HG02852 (cell line): ENCODE measurements at regions not wholly inside any gene's neighbourhood (a gene's known extent, or its start where the extent isn't known, plus 50 kb on each side); places are given as distances from the start of the nearest gene placed in this dataset.

Experiments used
- ATAC-seq: cut with Tn5 transposase; IDR thresholded peaks from one replicate; pipeline ENCODE4 v1.9.1; 2021; ENCODE audit warnings: mild to moderate bottlenecking, moderate library complexity; ENCODE audit not compliant: unreplicated experiment

DNA sequence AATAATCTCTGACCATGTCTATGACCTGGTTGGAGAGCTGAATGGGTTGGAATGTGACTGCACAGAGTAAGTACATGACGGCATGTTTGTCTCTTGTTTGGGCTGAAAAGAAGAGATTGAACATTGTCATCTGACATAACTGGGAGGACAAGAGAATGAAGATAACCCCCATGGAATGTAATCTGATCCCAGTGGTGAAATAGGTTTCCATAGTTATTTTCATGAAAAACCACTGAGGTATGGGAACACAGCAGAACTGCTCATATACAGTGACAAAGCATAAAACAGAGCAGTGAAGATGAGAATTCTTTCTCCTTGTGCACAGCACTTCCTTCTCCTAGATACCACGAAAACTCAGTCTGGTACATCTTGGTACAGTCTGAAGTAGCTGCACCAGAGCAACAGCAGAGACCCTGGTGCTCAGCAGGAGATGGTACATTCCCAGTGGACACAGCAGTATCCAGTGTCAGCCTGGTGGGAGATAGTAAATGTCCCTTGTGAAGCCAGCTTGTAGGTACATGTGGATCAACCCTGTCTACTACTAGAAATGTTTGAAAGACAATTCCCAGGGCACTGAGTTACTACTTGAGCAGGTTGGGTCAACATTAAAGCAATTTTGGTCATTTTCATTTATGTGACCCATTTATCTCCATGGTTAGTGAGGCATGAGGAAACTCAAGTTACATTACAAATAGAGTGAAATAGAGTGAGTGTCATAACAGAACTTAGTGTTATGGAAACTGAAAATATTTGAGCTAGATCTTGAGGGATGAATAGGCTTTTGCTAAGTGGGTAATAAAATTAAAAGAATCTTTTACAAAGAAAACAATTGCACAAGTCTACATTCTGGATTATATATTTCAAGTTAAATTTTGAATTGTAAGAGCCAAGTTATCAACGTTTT is 178.3 kb downstream of the SUCNR1 start:
- peak; percentile 75 for ATAC-seq

DNA sequence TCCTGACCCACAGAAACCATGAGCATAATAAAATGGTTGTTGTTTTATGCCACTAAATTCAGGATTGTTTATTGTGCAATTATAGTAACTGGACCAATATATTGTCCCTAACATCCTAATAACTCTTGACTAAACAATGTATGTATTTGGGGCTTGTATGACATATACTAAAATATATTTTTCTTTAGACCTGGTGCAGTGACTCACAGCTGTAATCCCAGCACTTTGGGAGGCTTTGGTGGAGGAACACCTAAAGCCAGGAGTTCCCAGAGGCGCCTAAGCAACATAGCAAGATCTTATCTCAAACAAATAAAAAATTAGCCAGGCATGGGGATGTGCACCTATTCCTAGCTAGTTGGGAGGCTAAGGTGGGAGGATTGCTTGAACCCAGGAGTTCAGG is 180.4 kb downstream of the SUCNR1 start:
- no peak for ATAC-seq

DNA sequence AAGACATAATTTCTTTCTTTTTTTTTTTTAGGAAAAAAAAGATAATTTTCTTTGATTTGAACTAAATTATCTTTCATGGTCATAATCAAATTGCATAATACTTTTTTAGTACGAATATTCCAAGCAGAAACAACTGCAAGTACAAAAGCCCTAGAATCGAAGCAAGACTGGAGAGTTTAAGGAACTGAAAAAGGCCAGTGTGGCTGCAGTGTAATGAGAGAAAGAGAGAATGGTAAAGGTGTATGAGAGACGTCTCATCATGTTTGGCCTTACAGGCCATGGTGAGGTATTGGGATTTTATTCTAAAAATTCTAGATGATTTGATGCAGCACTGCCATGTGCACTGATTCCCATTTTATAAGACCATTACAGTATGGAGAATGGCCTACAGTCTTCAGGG is 180.9 kb downstream of the SUCNR1 start:
- ATAC-seq, result peak; percentile 71

DNA sequence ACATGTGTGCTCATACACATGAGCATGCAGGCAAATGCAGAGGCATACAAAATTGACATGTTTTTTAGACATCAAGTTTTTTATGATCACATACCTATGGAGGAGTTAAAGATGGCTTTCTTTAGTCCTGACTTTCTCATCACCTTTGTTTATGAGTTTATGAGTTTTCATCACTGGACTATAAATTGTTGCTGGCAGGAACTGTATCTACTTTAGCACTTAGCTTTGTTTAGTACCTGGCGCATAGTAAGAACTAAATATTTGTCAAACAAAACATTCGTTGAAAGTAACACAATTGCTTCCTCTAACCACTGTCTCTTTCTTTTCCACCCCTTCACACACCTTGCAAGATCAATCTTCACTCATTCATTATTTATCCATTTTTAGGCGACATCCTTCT is 182.6 kb downstream of the SUCNR1 start:
- no peak for ATAC-seq

DNA sequence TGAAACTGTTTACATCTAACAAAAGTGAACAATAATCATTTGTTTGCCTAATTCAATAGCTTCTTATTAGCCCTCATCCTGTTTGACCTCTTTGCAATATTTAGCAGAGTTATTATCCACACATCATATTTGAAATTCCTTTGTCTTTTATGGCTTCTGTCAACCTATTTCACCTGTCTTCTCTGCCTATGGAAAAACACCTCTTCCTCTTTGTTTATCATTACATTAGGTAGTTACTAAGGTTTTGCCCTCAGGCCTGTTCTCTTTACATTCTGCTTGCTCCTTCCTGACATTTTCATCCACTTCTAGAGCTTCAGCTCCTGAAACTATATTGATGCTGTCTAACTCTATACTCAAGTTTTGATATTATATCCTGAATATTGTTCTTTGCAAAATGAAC is 183.0 kb downstream of the SUCNR1 start:
- no peak for ATAC-seq

DNA sequence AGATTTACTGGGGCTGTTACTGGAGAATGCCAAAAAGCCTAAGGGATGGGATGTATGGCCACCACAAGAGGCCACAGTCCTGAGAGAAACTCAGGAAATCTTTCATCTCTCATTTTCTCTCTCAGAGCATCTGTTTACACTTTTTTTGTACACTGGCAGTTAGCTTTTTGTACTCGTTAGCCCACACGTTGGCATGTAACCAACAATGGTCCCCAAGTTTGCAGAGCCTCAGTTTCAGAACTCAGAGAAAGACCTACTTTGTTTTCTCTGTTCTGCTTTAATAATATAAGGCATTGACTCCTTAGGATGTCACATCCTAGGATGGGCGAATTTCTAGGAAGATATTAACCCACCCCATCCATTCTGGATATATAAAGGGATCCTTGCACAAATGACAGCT is 183.5 kb downstream of the SUCNR1 start:
- ATAC-seq, result no peak

DNA sequence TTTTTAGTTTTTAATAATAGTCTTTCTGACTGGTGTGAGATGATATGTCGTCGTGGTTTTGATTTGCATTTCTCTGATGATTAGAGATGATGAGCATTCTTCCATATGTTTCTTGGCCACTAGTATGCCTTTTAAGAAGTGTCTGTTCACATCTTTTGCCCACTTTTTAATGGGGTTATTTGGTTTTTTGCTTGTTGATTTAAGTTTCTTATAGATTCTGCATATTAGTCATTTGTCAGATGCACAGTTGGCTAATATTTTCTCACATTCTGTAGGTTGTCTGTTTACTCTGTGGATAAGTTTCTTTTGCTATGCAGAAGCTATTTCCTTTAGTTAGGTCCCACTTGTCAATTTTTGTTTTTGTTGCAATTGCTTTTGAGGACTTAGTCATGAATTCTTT is 185.4 kb downstream of the SUCNR1 start:
- no peak for ATAC-seq

DNA sequence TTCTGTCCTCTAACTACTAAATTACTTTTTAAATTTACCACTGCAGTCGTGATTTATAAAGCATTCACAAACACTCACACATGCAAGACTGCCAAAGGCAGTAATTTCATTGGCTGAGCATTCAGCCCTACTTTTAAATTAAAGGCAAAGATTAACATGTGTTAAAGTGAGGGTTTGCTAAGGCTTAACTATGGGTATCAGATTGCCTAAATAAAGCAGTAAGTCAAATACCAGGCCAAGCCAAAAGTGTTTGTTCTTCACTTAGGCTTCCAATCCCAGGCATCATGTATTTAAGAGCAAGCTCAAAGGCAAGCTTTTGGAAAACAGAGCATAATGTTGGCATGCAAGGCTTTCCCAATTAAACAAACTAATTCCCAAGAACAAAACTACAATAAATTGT is 187.3 kb downstream of the SUCNR1 start:
- ATAC-seq, result no peak

DNA sequence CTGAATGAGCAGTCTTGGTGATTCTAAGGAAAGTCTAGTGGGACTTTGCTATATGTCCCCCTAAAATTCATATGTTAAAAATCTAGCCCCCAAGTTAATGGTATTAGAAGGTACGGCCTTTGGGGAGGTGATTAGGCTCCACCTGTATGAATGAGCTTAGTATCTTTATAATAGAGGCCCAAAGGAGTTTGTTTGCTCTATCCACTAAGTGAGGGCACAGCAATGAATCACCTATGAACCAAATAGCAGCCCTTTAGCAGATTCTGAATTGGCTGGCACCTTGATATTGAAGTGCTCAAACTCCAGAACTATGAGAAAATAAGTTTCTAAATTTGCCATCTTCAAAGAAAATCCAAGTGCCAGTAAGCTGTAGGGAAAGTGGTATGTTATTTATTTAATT is 187.9 kb downstream of the SUCNR1 start:
- ATAC-seq, result no peak

DNA sequence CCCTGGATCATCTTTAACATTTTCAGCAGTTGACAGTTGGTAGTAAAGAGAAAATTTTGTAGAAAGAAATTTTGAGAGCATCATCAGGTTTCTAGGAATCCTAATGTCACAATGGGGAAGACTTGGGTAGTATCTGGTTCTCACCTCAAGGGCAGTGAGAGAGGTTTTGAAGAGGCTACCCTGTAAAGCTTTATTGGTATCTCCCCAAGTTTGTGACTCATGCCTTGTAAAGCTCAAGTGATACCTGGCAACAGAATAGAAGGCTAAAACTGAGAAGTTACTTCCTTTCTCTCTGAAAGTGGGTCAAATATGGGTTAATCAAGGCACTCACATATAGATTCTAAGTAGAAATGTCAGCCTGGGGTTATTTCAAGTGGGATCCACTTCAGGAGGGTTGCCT is 196.4 kb downstream of the SUCNR1 start:
- ATAC-seq, result no peak

DNA sequence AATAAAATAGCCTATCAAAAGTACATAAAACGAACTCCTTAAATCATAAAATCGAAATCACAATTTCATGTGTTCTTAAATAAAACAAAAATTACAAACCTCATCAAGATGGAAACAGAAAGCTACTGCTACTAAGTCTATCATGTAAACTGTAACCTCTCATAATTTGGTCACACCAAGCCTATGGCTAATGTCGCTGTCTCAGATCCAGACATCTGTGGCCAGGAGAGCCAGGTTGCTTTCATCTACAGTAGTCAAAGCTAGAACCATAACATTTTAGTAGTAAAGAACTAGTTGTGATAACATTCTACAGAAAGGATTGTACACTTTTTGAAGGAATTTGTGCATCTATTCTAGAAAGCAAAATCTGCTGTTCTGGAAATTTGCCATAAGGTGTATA is 197.4 kb upstream of the MBNL1 start:
- no peak for ATAC-seq

DNA sequence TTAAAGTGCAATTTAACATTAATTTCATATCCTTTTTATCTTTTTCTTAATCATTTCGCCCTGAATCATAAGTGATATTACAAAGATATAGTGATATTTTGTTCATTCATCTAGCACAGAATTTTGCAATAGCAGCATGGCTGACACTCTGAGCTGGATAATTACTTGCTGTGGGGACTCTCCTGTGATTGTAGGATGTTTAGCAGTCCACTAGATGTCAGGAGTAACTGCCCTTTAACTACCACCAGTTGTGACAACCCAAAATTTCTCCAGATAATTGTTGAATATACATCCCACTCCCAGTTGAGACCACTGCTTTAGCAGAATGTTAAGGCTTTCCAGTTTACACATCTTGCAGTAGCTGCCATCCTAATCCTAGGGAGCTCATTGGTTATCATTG is 196.8 kb upstream of the MBNL1 start:
- ATAC-seq, result no peak

DNA sequence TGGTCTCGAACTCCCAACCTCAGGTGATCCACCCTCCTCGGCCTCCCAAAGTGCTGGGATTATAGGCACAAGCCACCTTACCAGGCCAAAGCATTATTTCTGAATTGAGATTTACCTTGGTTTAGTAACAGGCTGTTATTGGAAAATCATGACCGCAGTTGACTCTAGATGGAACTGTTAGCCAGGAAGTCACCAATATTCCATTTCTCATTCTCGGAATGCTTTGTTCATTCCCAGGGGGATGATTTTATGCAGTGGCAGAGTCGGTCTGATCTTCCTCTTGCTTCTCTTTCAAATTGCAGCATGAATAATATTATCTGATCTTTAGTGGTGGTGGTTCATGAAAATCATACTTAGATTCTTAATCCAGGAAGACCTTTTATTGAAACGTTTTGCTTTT is 195.5 kb upstream of the MBNL1 start:
- ATAC-seq, result no peak

DNA sequence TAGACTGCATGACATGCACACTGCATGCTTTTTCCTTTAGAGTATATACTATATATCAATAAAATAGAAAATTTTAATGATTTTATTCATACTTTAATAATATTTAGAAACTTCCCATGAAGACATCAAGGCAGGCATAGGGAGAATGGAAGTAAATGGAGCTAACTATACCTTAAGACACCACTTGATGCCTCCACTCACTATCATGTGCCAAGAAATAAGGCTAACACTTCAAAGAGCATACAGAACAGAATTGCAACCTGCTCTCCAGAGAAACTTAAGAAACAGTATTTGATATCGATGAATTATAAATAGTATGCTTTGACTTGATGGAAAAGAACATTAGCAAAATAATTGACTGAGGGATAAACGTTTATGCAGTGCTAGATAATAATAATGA is 192.6 kb upstream of the MBNL1 start:
- ATAC-seq, result no peak

DNA sequence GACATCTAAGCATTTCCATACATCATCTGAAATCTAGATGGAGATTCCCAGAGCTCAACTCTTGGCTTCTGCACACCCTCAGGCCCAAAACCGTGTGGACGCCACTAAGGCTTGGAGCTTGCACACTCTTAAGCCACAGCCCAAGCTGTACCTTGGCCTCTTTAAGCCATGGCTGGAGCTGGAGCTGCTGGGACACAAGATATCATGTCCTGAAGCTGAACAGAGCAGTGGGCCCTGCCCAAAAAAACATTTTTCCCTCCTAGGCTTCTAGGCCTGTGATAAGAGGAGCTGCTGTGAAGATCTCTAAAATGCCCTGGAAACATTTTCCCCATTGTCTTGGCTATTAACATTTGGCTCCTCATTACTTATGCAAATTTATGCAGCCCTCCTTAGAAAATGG is 188.7 kb upstream of the MBNL1 start:
- no peak for ATAC-seq

DNA sequence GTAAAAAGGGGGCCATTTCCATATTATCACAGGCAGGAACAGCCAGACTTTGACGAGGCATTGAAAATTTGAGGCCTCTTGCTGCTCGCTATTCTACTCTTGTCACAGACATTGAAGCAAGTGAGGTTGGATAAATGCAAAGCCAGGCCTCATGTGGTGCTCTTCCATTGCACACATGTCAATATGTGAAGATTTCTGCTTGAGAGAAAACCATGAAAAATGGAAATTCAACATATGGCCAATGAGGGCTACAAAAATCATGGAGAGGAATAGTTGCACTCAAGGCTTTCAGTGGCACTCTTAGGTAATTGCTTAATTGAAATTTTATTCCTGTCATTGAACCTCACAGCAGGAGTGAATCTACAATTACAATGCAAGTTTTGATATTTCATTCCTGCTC is 185.6 kb upstream of the MBNL1 start:
- ATAC-seq, result no peak

DNA sequence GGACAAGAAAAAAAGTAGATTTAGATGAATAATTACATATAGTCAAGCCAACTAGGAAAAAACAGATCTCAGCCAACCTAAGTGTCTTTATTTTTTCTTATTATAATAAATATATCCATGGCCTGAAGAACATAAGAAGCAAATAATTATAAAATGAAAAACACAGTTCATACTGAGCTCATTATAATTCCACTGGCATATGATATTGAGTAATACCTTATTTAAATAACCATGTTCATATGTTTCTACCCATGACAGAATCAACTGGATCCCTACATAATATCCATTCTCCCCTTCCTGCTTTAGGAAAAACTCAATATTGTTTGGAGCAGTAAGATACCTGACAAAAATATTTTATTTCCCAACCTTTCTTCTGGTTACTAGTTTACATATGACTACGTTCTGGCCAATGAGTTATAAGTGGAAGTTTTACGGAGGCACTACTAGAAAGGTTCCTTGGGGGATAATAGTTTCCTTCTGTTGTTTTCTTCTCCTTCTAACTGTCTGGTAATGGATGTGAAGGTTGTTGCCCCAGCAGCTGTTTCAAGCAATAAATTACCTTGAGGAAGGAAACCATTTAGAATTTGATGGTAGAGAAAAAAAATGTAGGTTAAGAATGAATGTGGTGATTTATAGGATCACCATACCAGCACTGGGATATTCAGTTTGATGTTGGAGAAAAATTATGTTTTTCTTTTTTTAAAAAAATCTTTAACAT is 184.1 kb upstream of the MBNL1 start:
- ATAC-seq, result no peak

DNA sequence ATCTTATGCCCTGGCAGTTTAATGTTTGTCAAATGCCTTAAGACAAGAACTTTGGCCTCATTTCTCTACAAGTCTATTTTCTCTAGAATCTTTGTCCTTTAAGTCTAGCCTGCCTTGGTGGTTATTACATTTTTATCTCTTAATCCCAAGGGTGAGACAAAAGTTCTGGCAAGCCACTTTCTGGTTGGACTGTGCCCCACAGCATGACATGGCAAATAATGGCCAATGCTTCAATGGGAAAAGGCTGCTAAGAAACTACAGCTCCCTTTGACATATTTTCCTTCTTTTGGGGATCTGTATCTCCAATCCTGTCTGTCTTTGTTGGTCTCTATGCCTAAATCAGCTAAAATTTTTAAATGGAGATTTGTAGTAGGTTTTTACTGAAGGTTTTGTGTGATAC is 181.6 kb upstream of the MBNL1 start:
- ATAC-seq, result no peak

DNA sequence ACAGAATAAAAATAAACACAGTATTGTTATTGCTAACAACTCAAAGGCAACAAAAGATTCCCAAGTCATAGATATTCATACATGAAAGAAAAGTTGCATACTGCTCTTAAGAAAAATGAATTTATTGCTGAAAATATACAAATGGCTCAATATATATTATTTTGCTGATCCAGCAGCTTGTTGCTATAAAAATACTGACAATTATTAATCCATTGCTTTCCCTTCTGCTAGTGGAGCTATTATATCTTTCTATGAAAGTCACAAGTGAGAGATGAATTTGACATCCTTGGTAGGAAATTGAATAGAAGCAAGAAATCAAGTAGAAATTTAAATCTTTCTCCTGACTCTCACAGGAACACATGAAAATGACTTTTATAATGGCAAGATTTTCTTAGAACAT is 179.2 kb upstream of the MBNL1 start:
- ATAC-seq, result no peak

DNA sequence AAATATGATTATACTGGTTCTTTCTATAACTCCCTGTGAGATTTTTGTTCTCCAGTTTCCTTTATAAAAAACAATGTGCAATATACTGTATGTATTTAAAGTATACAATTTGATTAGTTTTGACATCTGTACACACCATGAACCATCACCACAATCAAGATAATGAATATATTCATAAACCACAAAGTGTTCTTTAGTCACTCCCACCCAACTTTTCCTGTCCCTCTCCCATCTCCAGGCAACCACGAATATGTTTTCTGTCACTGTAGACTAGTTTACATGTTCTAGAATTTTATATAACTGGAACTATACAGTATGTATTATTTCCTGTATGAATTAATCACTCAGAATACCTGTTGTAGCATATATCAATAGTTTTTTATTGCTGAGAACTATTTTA is 177.0 kb upstream of the MBNL1 start:
- ATAC-seq, result no peak

DNA sequence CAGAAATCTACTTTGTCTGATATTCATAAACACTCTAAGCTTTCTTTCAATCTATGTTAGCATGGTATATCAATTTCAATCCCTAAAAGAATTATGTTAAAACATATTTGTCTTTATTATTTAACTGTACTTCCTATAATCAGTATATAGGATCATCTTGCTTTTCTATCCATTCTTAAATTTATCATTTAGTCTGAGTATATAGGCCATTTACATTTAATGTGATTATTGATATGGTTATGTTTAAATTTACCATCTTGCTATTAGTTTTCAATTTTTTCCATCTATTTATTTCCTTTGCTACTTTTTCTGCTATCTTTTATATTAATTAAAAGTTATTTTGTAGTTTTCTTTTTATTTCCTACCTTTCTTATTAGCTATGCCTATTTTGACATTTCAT is 174.8 kb upstream of the MBNL1 start:
- ATAC-seq, result no peak

DNA sequence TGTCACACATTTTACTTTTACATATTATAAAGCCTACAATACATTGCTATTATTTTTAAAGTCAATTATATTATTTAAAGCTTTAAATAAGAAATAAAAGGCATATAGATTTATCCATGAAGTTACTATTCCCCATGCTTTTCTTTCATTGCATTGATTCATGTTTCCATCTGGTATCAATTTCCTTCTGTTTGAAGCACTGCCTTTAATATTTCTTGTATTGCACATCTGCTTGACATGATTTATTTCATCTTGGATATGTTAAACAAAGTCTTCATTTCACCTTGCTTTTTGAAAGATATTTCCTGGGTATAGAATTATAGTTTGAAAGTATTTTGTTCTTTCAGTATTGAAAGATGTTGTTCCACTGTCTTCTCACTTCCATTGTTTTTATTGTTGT is 174.3 kb upstream of the MBNL1 start:
- ATAC-seq, result no peak
